ENCODE measurements at regions not wholly inside any gene's neighbourhood (a gene's known extent, or its start where the extent isn't known, plus 50 kb on each side); places are given as distances from the start of the nearest gene placed in this dataset.

- TF ChIP-seq FOXM1 (IDR thresholded peaks at IDR 0.05; ENCODE audit: borderline replicate concordance, low read depth) (no peak), RAD21 (IDR thresholded peaks at IDR 0.05; ENCODE audit: low read depth) (no peak), REST (IDR thresholded peaks at IDR 0.05; ENCODE audit: low read depth) (no peak), MAX (IDR thresholded peaks at IDR 0.05) (no peak), EP300 (IDR thresholded peaks at IDR 0.05; ENCODE audit: borderline replicate concordance) (no peak), YY1 (IDR thresholded peaks at IDR 0.05; ENCODE audit: low read depth) (no peak)
Observed at GRCh38 chr6:84998223-84998622, 233.8 kb upstream of the TBX18 start.

All from Ishikawa (cell line).